GM12864 (cell line): ENCODE measurements at regions not wholly inside any gene's neighbourhood (a gene's known extent, or its start where the extent isn't known, plus 50 kb on each side); places are given as distances from the start of the nearest gene placed in this dataset.

Source experiments
- DNase-seq: peaks from one replicate; pipeline ENCODE4 v3.0.0-alpha.2; 2011; ENCODE audit warnings: low read depth
- H3K4me3 ChIP-seq: 2 replicates; pipeline ENCODE4 v1.5.1; 2011; ENCODE audit warnings: mild to moderate bottlenecking, low read depth, low read length, control low read depth
- TF ChIP-seq, protein P1 (sequence below): IDR thresholded peaks from 2 replicates; pipeline ENCODE4 v1.5.1; 2011; ENCODE audit warnings: low read depth, mild to moderate bottlenecking, moderate library complexity, low read length, control low read depth, inconsistent platforms; ENCODE audit errors: missing control alignments

- H3K4me3 ChIP-seq = no peak overlapping the region
- DNase-seq = no peak
- TF ChIP-seq, protein P1, sequence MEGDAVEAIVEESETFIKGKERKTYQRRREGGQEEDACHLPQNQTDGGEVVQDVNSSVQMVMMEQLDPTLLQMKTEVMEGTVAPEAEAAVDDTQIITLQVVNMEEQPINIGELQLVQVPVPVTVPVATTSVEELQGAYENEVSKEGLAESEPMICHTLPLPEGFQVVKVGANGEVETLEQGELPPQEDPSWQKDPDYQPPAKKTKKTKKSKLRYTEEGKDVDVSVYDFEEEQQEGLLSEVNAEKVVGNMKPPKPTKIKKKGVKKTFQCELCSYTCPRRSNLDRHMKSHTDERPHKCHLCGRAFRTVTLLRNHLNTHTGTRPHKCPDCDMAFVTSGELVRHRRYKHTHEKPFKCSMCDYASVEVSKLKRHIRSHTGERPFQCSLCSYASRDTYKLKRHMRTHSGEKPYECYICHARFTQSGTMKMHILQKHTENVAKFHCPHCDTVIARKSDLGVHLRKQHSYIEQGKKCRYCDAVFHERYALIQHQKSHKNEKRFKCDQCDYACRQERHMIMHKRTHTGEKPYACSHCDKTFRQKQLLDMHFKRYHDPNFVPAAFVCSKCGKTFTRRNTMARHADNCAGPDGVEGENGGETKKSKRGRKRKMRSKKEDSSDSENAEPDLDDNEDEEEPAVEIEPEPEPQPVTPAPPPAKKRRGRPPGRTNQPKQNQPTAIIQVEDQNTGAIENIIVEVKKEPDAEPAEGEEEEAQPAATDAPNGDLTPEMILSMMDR = no peak
Observed at GRCh38 chr9:73446306-73446705, 294.6 kb downstream of the ANXA1 start.

GRCh38 chr9:73451003-73451402 lies 299.3 kb downstream of the ANXA1 start:
- DNase-seq = no peak
- H3K4me3 ChIP-seq = no peak overlapping the region
- TF ChIP-seq, protein P1 = no peak

DNA sequence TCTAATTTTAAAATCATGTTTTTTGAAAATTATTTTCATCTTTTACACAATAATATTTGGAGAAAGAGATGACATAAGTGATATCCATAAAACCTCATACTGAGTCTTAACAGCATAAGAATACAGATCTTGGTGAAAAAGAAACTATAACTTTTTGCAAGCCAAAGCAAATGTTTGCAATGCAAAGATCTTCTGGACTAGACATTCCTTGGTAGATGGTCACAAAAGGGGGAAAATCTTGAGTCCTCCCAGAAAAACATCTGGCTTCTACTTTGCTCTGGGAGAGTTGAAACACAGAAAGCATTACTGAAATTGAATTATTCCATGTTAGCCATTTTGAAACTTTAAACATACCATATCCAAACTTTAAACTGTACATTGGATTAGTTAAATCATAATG lies 308.2 kb downstream of the ANXA1 start:
- H3K4me3 ChIP-seq = no peak overlapping the region
- TF ChIP-seq, protein P1 = no peak
- DNase-seq = no peak

- TF ChIP-seq, protein P1 = no peak
Observed at GRCh38 chr9:73468716-73469115, 317.1 kb downstream of the ANXA1 start.

DNA sequence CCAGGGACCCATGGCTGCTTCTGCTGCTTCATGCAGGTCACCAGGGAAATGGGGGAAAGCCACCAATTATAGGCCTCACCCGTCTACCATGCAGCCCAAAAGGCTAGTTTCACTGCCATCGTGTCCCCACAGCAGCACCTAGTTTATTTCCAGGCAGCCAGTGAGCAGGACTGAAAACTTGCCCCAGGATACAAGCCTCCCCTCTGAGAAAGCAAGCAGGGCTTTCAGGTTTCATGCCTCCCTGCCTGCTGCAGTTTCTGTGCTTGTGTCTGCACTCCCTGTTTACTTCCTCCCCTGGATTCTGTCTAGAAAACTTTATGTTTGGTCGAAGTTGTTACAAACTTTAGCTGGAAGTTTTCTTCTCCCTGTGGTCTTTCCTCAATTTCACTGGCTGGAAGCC lies 319.1 kb downstream of the ANXA1 start:
- no peak overlapping the region for H3K4me3 ChIP-seq
- TF ChIP-seq, protein P1 = no peak
- no peak for DNase-seq

More at GRCh38 chr9:73468716-73469115, 317.1 kb downstream of the ANXA1 start:
- no peak overlapping the region for H3K4me3 ChIP-seq
- DNase-seq = no peak

GRCh38 chr9:73474002-73474600 lies 322.4 kb downstream of the ANXA1 start:
- TF ChIP-seq, protein P1 = no peak
- no peak overlapping the region for H3K4me3 ChIP-seq
- DNase-seq = no peak

GRCh38 chr9:73474625-73475024 lies 323.0 kb downstream of the ANXA1 start:
- DNase-seq = no peak
- TF ChIP-seq, protein P1 = no peak
- H3K4me3 ChIP-seq = no peak overlapping the region
